Prostate gland (tissue), 2 donors: ENCODE measurements at regions not wholly inside any gene's neighbourhood (a gene's known extent, or its start where the extent isn't known, plus 50 kb on each side); places are given as distances from the start of the nearest gene placed in this dataset.

ENCODE experiments used
- POLR2A ChIP-seq: fragments of 450-650 bp; IDR thresholded peaks from one replicate; pipeline ENCODE4 v1.6.1; 2016; ENCODE audit warnings: antibody characterized with exemption, mild to moderate bottlenecking
- POLR2AphosphoS5 ChIP-seq: sonication (generic); formaldehyde crosslinking; IDR thresholded peaks from one replicate; pipeline ENCODE4 v1.6.1; 2017; ENCODE audit warnings: antibody characterized with exemption
- TF ChIP-seq, protein P1 (sequence below), 4 experiments: fragments of 200-600 bp in 2 of 4; fragments of 450-650 bp in 2 of 4; sonication (generic) in 2 of 4; IDR thresholded peaks; 1 replicate in 3 of 4; 2 replicates in 1 of 4; pipeline ENCODE4 v1.5.1; 2016 to 2019; ENCODE audit warnings: antibody characterized with exemption in 4 of 4, mild to moderate bottlenecking in 2 of 4, moderate library complexity in 2 of 4

DNA sequence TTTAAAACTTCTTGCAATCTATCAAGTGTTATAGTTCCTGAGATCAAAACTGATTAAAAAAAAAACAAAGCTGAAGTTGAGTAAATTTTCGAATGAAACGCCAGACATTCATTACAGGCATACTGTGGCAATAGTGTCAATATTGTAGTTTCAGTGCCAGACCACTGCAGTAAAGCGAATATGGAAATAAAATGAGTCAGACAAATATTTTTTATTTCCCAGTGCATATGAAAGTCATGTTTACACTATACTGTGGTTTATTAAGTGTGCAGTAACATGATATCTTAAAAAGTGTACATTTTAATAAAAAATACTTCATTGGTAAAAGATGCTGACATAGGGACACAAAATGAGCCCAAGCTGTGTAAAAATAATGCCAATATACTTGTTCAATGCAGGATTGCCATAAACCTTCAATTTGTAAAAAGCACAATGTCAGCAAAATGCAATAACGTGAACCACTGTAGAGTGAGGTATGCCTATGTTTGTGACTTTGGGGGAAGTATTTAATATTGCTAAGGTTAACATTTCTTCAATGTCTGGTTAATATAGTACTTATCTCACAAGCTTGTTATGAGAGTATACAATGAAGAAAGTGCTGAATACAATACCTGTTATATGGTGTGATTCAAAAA is 1473.9 kb upstream of the GBE1 start:
- TF ChIP-seq POLR2AphosphoS5: no peak
- TF ChIP-seq, protein P1, sequence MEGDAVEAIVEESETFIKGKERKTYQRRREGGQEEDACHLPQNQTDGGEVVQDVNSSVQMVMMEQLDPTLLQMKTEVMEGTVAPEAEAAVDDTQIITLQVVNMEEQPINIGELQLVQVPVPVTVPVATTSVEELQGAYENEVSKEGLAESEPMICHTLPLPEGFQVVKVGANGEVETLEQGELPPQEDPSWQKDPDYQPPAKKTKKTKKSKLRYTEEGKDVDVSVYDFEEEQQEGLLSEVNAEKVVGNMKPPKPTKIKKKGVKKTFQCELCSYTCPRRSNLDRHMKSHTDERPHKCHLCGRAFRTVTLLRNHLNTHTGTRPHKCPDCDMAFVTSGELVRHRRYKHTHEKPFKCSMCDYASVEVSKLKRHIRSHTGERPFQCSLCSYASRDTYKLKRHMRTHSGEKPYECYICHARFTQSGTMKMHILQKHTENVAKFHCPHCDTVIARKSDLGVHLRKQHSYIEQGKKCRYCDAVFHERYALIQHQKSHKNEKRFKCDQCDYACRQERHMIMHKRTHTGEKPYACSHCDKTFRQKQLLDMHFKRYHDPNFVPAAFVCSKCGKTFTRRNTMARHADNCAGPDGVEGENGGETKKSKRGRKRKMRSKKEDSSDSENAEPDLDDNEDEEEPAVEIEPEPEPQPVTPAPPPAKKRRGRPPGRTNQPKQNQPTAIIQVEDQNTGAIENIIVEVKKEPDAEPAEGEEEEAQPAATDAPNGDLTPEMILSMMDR (IDR thresholded peaks at IDR 0.05): no peak
- no peak for TF ChIP-seq POLR2A
